Left ventricle myocardium inferior (tissue), 1 donor: ENCODE measurements at regions not wholly inside any gene's neighbourhood (a gene's known extent, or its start where the extent isn't known, plus 50 kb on each side); places are given as distances from the start of the nearest gene placed in this dataset.

Experiments used
- DNase-seq: peaks from one replicate; pipeline ENCODE4 v3.0.0-alpha.2; 2020
- H3K27ac ChIP-seq: fragments of 200-600 bp; replicated peaks from 2 replicates; pipeline ENCODE4 v1.8.0; 2021
- H3K27me3 ChIP-seq: fragments of 200-600 bp; 2 replicates; pipeline ENCODE4 v1.8.0; 2021; ENCODE audit warnings: low read depth
- H3K36me3 ChIP-seq: fragments of 200-600 bp; 2 replicates; pipeline ENCODE4 v1.8.0; 2021
- H3K4me1 ChIP-seq: fragments of 200-600 bp; 2 replicates; pipeline ENCODE4 v1.8.0; 2021
- H3K4me3 ChIP-seq: fragments of 200-600 bp; 2 replicates; pipeline ENCODE4 v1.8.0; 2021; ENCODE audit warnings: mild to moderate bottlenecking, moderate library complexity
- H3K9me3 ChIP-seq: fragments of 200-600 bp; replicated peaks from 2 replicates; pipeline ENCODE4 v1.8.0; 2021
- intact Hi-C: fragments of 100-400 bp; cut with micrococcal nuclease; formaldehyde crosslinking; loops from one replicate; pipeline ENCODE4 v1.11.0; 2022
- TF ChIP-seq, protein P1 (sequence below): fragments of 200-600 bp; IDR thresholded peaks from 2 replicates; pipeline ENCODE4 v1.8.0; 2021; ENCODE audit warnings: antibody characterized with exemption, mild to moderate bottlenecking, borderline replicate concordance
- donor health status: DM: no; HTN: yes; CAD: no; lungs with severe emphysema.

- no peak for DNase-seq
- Histone ChIP-seq H3K36me3 (no peaks in the 10 kb centered on the region), H3K9me3 (no peaks in the 10 kb centered on the region), H3K27me3 (no peaks in the 10 kb centered on the region), H3K4me1 (no peaks in the 10 kb centered on the region), H3K4me3 (no peak overlapping the region), H3K27ac (no peak overlapping the region)
- intact Hi-C loops, result no loop called here
- TF ChIP-seq, protein P1, sequence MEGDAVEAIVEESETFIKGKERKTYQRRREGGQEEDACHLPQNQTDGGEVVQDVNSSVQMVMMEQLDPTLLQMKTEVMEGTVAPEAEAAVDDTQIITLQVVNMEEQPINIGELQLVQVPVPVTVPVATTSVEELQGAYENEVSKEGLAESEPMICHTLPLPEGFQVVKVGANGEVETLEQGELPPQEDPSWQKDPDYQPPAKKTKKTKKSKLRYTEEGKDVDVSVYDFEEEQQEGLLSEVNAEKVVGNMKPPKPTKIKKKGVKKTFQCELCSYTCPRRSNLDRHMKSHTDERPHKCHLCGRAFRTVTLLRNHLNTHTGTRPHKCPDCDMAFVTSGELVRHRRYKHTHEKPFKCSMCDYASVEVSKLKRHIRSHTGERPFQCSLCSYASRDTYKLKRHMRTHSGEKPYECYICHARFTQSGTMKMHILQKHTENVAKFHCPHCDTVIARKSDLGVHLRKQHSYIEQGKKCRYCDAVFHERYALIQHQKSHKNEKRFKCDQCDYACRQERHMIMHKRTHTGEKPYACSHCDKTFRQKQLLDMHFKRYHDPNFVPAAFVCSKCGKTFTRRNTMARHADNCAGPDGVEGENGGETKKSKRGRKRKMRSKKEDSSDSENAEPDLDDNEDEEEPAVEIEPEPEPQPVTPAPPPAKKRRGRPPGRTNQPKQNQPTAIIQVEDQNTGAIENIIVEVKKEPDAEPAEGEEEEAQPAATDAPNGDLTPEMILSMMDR, result no peak
Measured at GRCh38 chr6:137320271-137320670, 101.1 kb upstream of the IFNGR1 start.

GRCh38 chr6:137316626-137317025, 97.4 kb upstream of the IFNGR1 start:
- no peak for DNase-seq
- Histone ChIP-seq H3K4me3 (no peak overlapping the region), H3K27me3 (no peaks in the 10 kb centered on the region), H3K36me3 (no peaks in the 10 kb centered on the region), H3K27ac (no peak overlapping the region), H3K9me3 (no peaks in the 10 kb centered on the region), H3K4me1 (peaks cover 8% of the 10 kb centered on the region)
- TF ChIP-seq, protein P1, result no peak
- intact Hi-C loops, result no loop called here

DNA sequence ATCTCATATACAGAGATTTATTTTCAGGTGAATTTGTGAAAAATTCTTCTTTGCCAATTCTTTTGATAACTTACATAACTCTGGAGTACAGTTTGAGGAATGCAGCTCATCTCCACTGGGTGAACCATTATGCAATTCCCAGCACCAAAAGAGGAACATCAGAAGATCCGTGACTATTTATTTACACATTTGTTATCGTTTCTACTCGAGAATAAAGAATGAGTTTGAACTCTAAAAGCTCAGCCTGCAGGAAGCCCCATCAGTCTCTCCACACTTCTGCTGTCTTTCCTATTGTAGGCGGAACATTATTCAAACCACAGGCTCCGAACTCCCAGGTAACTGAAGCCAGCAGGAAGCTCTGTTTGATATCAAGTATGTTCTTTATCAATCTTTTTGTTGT, 95.9 kb upstream of the IFNGR1 start:
- H3K27ac ChIP-seq, result no peak overlapping the region
- intact Hi-C loops, result loop anchor here (2.0 kb wide), 2 partner anchors 44 to 220 kb away; no protein-coding TSS in a partner anchor
- DNase-seq, result no peak
- no peaks in the 10 kb centered on the region for H3K27me3 ChIP-seq
- no peaks in the 10 kb centered on the region for H3K36me3 ChIP-seq
- H3K4me3 ChIP-seq, result no peak overlapping the region
- H3K4me1 ChIP-seq, result peaks cover 8% of the 10 kb centered on the region
- no peaks in the 10 kb centered on the region for H3K9me3 ChIP-seq
- TF ChIP-seq, protein P1, result no peak

DNA sequence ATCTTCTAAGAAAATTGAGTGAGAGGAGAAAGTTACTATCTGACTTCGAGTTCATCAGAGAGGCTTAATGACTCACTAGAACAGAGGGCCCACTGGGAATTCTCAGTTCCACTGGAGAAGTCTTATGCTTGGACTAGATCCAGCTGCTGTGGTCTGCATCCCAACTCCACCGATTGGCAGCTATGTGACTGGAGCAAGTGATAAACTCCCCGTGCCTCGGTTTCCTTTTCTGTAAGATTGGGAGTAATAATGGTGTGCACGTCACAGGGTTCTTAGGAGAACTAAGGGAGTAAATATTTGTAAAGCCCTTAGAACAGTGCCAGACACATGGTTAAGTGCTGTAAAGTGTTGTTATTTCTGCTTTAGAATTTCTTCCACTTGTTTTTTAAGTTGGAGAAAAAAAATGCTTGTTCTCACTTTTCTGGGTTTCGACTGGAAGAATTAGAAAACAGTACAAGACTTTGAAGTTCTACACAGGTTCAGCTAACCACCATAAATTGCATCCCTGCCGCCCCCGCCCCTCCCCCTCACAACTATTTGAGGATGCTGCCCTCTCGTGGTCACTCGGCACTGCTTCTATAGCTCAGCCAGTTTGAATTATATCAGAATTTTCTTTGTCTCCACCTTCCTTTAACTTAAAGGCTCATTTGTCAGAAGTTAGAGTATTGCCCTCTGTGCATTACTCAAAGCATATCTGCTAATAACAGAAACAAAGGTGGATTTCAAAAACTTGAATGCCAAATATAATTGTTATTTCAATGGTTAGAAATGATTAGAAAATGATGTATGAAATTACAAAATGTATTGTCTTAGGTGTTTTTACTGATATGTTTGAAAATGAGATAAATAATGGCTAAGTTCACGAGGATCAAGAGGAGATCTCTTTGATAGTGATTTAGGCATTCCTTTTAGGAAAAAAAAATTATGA, 95.0 kb upstream of the IFNGR1 start:
- intact Hi-C loops, result loop anchor here (2.0 kb wide), 2 partner anchors 43 to 219 kb away; no protein-coding TSS in a partner anchor
- peak; percentile 75 for DNase-seq
- Histone ChIP-seq H3K4me1 (peaks cover 13% of the 10 kb centered on the region), H3K9me3 (no peaks in the 10 kb centered on the region), H3K27ac (peak overlapping the region; percentile 33), H3K27me3 (no peaks in the 10 kb centered on the region), H3K36me3 (no peaks in the 10 kb centered on the region), H3K4me3 (peak overlapping the region; percentile 49)
- TF ChIP-seq, protein P1, result peak; percentile 84

DNA sequence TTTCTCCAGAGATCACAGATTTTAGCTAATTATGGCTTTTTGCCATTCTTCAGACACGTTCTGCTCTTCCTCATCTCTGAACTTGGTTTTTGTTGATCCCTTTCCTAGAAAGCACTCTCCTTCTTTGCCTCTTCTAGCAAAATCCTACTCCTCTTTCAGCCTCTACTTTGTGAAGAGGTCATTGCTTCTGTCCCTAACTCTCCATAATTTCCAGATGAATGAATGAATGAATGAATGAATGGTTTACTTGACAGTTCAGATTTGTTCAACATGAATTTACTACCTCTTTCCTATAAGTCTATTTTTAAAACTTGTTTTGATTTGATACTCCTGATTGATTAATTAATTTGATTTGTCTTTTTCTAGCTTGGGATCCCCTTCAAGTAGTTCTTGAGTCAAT, 94.0 kb upstream of the IFNGR1 start:
- peaks cover 16% of the 10 kb centered on the region for H3K4me1 ChIP-seq
- intact Hi-C loops, result no loop called here
- H3K36me3 ChIP-seq, result no peaks in the 10 kb centered on the region
- H3K4me3 ChIP-seq, result no peak overlapping the region
- TF ChIP-seq, protein P1, result no peak
- DNase-seq, result no peak
- no peak overlapping the region for H3K27ac ChIP-seq
- H3K9me3 ChIP-seq, result no peaks in the 10 kb centered on the region
- H3K27me3 ChIP-seq, result no peaks in the 10 kb centered on the region
